ENCODE measurements at regions not wholly inside any gene's neighbourhood (a gene's known extent, or its start where the extent isn't known, plus 50 kb on each side); places are given as distances from the start of the nearest gene placed in this dataset.

- 2% methylated on average over 3 of the region's 3 CpGs for WGBS (ENCODE audit: insufficient coverage, insufficient replicate concordance, low lambda C conversion rate, missing lambda C conversion rate)
- in situ Hi-C loops (cut with MboI) (no loop called here), intact Hi-C loops (cut with micrococcal nuclease; ENCODE audit: unreplicated experiment) (loop anchor here (10.0 kb wide), 1 partner anchor 298 kb away; no protein-coding TSS in a partner anchor)
- Histone ChIP-seq H3K36me3 (ENCODE audit: control insufficient read depth in 2 of 2, insufficient read depth in 2 of 2, low read length in 1 of 2) (no peaks in the 10 kb centered on the region), H3K4me3 (no peak overlapping the region), H3K79me2 (ENCODE audit: control insufficient read depth, insufficient read depth, low read length) (no peaks in the 10 kb centered on the region), H3K9ac (ENCODE audit: control insufficient read depth, insufficient read depth, low read length) (no peak overlapping the region), H3K4me1 (ENCODE audit: control insufficient read depth, insufficient read depth, low read length) (no peaks in the 10 kb centered on the region), H3K4me2 (ENCODE audit: control insufficient read depth, insufficient read depth) (no peak overlapping the region), H4K20me1 (ENCODE audit: control insufficient read depth, insufficient read depth) (no peaks in the 10 kb centered on the region), H3K9me3 (replicated peaks; ENCODE audit: control insufficient read depth, insufficient read depth, low read length) (no peaks in the 10 kb centered on the region), H3K27me3 (replicated peaks in 1 of 2; ENCODE audit: control insufficient read depth in 2 of 2, insufficient read depth in 2 of 2, low read length in 1 of 2) (no peaks in the 10 kb centered on the region), H3K27ac (ENCODE audit: control insufficient read depth, insufficient read depth) (no peak overlapping the region), H2AFZ (ENCODE audit: control insufficient read depth, low read depth, low read length) (no peak overlapping the region)
- FAIRE-seq = peak; percentile 23
- RAD21 ChIA-PET (ENCODE audit: unreplicated experiment) = no interaction called here
- CTCF ChIA-PET = no interaction called here
- POLR2A ChIA-PET = no interaction called here
- no peak for ATAC-seq
- SMC1A ChIA-PET (ENCODE audit: uncharacterized antibody, unreplicated experiment) = no interaction called here
- no TSS peak for BruUV-seq (replicated peaks)
- no peak for DNase-seq (ENCODE audit: low read depth, low spot score)
- TF ChIP-seq BCL11A (IDR thresholded peaks at IDR 0.05; ENCODE audit: low read depth, low read length) = no peak
Observed at GRCh38 chr18:22552899-22553460, 135.3 kb upstream of the CTAGE1 start.

- WGBS (ENCODE audit: insufficient coverage, insufficient replicate concordance, low lambda C conversion rate, missing lambda C conversion rate) = 20% methylated on average over 8 of the region's 8 CpGs
- in situ Hi-C loops (cut with MboI) (no loop called here), intact Hi-C loops (cut with micrococcal nuclease; ENCODE audit: unreplicated experiment) (loop anchor here (10.0 kb wide), 1 partner anchor 302 kb away; no protein-coding TSS in a partner anchor)
- POLR2A ChIA-PET = no interaction called here
- no TSS peak for BruUV-seq (replicated peaks)
- Histone ChIP-seq H2AFZ (ENCODE audit: control insufficient read depth, low read depth, low read length) (no peak overlapping the region), H3K27me3 (replicated peaks in 1 of 2; ENCODE audit: control insufficient read depth in 2 of 2, insufficient read depth in 2 of 2, low read length in 1 of 2) (peaks cover 0 to 3% of the 10 kb centered on the region in 2 experiments; a peak in 2 of 4 replicates), H3K9ac (ENCODE audit: control insufficient read depth, insufficient read depth, low read length) (no peak overlapping the region), H3K4me1 (ENCODE audit: control insufficient read depth, insufficient read depth, low read length) (no peaks in the 10 kb centered on the region), H3K9me3 (replicated peaks; ENCODE audit: control insufficient read depth, insufficient read depth, low read length) (no peaks in the 10 kb centered on the region), H3K36me3 (ENCODE audit: control insufficient read depth in 2 of 2, insufficient read depth in 2 of 2, low read length in 1 of 2) (no peaks in the 10 kb centered on the region), H3K4me3 (no peak overlapping the region), H3K4me2 (ENCODE audit: control insufficient read depth, insufficient read depth) (no peak overlapping the region), H3K79me2 (ENCODE audit: control insufficient read depth, insufficient read depth, low read length) (no peaks in the 10 kb centered on the region), H3K27ac (ENCODE audit: control insufficient read depth, insufficient read depth) (no peak overlapping the region), H4K20me1 (ENCODE audit: control insufficient read depth, insufficient read depth) (no peaks in the 10 kb centered on the region)
- DNase-seq (ENCODE audit: low read depth, low spot score) (no peak), ATAC-seq (no peak), FAIRE-seq (no peak)
- CTCF ChIA-PET = interaction anchor here (0.7 to 2.0 kb wide), 4 partner anchors 46 to 558 kb away, joined by 3 to 7 read pairs (median 3); no protein-coding TSS in a partner anchor
- SMC1A ChIA-PET (ENCODE audit: uncharacterized antibody, unreplicated experiment) = interaction anchor here (0.6 to 1.2 kb wide), 2 partner anchors 401 to 557 kb away, joined by 3 read pairs; no protein-coding TSS in a partner anchor
- RAD21 ChIA-PET (ENCODE audit: unreplicated experiment) = no interaction called here
- TF ChIP-seq NR2C1 (IDR thresholded peaks at IDR 0.05) = no peak
- TF ChIP-seq REST (IDR thresholded peaks at IDR 0.05; ENCODE audit: low read depth, low read length) = no peak
- TF ChIP-seq ZNF274 (IDR thresholded peaks at IDR 0.05; ENCODE audit: insufficient read depth, insufficient read length) = no peak
- TF ChIP-seq, protein P1, sequence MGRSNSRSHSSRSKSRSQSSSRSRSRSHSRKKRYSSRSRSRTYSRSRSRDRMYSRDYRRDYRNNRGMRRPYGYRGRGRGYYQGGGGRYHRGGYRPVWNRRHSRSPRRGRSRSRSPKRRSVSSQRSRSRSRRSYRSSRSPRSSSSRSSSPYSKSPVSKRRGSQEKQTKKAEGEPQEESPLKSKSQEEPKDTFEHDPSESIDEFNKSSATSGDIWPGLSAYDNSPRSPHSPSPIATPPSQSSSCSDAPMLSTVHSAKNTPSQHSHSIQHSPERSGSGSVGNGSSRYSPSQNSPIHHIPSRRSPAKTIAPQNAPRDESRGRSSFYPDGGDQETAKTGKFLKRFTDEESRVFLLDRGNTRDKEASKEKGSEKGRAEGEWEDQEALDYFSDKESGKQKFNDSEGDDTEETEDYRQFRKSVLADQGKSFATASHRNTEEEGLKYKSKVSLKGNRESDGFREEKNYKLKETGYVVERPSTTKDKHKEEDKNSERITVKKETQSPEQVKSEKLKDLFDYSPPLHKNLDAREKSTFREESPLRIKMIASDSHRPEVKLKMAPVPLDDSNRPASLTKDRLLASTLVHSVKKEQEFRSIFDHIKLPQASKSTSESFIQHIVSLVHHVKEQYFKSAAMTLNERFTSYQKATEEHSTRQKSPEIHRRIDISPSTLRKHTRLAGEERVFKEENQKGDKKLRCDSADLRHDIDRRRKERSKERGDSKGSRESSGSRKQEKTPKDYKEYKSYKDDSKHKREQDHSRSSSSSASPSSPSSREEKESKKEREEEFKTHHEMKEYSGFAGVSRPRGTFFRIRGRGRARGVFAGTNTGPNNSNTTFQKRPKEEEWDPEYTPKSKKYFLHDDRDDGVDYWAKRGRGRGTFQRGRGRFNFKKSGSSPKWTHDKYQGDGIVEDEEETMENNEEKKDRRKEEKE (IDR thresholded peaks at IDR 0.05) = no peak
- TF ChIP-seq ELK1 (IDR thresholded peaks at IDR 0.05; ENCODE audit: low read depth, low read length) = no peak
- TF ChIP-seq BMI1 (IDR thresholded peaks at IDR 0.05; ENCODE audit: borderline replicate concordance) = no peak
Observed at GRCh38 chr18:22556222-22557167, 138.8 kb upstream of the CTAGE1 start.

Data from GM12878 (cell line).